ENCODE measurements at regions not wholly inside any gene's neighbourhood (a gene's known extent, or its start where the extent isn't known, plus 50 kb on each side); places are given as distances from the start of the nearest gene placed in this dataset.

- ChIA-PET CTCF (interaction anchor here (0.5 to 4.5 kb wide), 4 partner anchors 18 to 1442 kb away, joined by 4 to 25 read pairs (median 6); no protein-coding TSS in a partner anchor), POLR2A (no interaction called here)
- H3K27ac ChIP-seq (ENCODE audit: low read depth, low read length), result no peak overlapping the region
- no peaks in the 10 kb centered on the region for H3K9me3 ChIP-seq (ENCODE audit: control insufficient read depth, insufficient read depth, low read length)
- H3K27me3 ChIP-seq (ENCODE audit: control insufficient read depth, insufficient read depth, low read length), result peaks cover 10% of the 10 kb centered on the region
- no peak for DNase-seq (ENCODE audit: low read depth, low spot score)
- no peak overlapping the region for H3K4me3 ChIP-seq (ENCODE audit: low read depth, low read length)
- TF ChIP-seq, protein P1, sequence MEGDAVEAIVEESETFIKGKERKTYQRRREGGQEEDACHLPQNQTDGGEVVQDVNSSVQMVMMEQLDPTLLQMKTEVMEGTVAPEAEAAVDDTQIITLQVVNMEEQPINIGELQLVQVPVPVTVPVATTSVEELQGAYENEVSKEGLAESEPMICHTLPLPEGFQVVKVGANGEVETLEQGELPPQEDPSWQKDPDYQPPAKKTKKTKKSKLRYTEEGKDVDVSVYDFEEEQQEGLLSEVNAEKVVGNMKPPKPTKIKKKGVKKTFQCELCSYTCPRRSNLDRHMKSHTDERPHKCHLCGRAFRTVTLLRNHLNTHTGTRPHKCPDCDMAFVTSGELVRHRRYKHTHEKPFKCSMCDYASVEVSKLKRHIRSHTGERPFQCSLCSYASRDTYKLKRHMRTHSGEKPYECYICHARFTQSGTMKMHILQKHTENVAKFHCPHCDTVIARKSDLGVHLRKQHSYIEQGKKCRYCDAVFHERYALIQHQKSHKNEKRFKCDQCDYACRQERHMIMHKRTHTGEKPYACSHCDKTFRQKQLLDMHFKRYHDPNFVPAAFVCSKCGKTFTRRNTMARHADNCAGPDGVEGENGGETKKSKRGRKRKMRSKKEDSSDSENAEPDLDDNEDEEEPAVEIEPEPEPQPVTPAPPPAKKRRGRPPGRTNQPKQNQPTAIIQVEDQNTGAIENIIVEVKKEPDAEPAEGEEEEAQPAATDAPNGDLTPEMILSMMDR (IDR thresholded peaks at IDR 0.05; ENCODE audit: low read depth, low read length), result no peak
Measured at GRCh38 chr1:204744107-204744779, 58.7 kb upstream of the LRRN2 start.

DNA sequence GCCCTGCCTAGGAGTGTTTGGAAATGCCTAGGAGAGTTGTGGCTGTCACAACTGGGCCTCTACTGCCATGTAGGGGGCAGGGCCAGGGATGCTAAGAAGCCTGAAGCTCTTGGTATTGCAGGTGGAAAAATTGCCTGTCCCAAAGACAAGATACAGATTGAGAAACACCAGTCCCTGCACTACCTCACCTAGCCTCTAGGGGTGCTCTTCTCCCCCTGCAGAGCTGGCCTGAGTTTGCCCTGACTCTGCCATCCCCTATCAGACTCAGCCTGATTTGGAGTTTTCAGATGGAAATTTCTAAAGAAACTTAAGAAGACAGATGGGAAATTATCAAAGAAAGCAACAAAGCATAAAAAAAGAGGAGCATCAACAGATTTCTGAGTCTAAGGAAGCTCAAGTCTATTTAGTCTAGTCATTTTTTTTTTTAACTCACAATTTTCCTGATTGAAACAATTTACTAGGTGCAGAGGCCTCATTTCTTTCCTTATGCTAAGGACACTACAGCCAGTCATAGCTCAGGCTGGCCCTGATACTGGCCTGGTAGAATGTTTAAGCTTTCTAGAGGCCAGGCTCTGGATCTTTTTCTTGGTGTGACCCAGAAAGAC is 61.4 kb upstream of the LRRN2 start:
- DNase-seq (ENCODE audit: low read depth, low spot score), result no peak
- ChIA-PET POLR2A (no interaction called here), CTCF (interaction anchor here (0.6 to 4.5 kb wide), 29 partner anchors 9 to 326 kb away, joined by 3 to 25 read pairs (median 4); no protein-coding TSS in a partner anchor)
- TF ChIP-seq, protein P1 (IDR thresholded peaks at IDR 0.05; ENCODE audit: low read depth, low read length), result peak; percentile 97
- Histone ChIP-seq H3K27ac (ENCODE audit: low read depth, low read length) (no peak overlapping the region), H3K9me3 (ENCODE audit: control insufficient read depth, insufficient read depth, low read length) (no peaks in the 10 kb centered on the region; the same call in 1 of the 2 replicates), H3K27me3 (ENCODE audit: control insufficient read depth, insufficient read depth, low read length) (peaks cover 10% of the 10 kb centered on the region), H3K4me3 (ENCODE audit: low read depth, low read length) (no peak overlapping the region)

DNA sequence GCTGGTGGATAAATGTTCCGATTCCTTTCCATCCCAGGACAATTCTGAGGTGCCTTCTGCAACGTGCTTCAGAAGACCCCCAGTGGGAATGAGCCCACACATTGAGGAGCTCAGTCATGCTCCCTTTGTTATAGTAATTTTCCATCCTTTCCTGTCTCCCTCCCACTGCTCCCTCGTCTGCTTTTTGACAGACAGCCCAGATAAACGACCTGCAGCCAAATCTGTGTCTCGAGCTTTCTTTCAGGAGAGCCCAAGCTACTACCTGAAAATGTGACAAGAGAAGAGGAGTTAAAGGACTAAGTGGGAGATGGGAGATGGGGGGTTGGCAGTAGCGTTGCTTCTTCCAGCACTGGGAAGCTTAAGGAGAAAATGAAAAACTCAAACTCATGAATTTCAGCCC is 65.9 kb upstream of the LRRN2 start:
- CTCF ChIA-PET, result no interaction called here
- TF ChIP-seq, protein P1 (IDR thresholded peaks at IDR 0.05; ENCODE audit: low read depth, low read length), result no peak
- POLR2A ChIA-PET, result no interaction called here
- Histone ChIP-seq H3K4me3 (ENCODE audit: low read depth, low read length) (no peak overlapping the region), H3K27ac (ENCODE audit: low read depth, low read length) (no peak overlapping the region), H3K9me3 (ENCODE audit: control insufficient read depth, insufficient read depth, low read length) (no peaks in the 10 kb centered on the region; the same call in 1 of the 2 replicates), H3K27me3 (ENCODE audit: control insufficient read depth, insufficient read depth, low read length) (peaks cover 2% of the 10 kb centered on the region)
- no peak for DNase-seq (ENCODE audit: low read depth, low spot score)

DNA sequence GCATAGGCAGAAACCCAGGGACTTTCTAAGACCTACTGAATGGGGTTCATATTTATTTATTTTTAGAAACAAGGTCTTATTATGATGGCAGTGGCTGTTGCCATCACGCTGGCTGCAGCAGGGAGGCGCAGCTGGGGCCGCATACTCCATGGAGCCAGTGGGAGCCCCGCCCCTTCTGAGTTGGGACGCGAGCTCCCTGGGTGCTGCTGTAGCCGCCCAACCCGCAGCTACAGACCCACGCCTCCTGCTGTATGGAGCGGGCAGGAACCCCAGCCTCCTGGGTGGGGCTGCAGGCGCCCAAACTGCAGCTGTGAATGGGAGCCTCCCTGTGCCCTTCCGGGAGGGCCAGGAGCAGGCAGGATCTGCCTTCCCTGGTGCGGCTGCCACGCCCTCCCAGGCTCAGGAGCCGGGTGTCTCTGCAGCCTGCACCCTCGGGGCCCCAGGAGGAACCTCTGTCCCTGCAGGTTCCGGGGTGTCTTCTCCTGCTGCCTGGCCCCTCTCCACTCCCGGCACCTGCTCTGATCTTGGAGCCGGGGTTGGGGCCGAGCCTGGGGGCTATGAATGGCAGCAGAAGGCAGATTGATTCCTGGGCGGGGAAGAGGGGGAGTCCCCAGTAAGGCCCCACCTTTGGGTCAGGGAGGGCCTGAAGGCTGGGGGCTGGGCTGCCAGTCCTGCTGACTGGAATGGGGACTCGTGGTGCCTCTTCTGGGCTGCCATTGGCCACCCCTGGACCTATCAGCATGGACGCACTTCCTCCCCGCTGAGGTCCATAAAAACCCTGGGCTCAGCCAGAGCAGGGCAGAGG is 66.5 kb upstream of the LRRN2 start:
- POLR2A ChIA-PET, result no interaction called here
- Histone ChIP-seq H3K4me3 (ENCODE audit: low read depth, low read length) (no peak overlapping the region), H3K27ac (ENCODE audit: low read depth, low read length) (no peak overlapping the region), H3K9me3 (ENCODE audit: control insufficient read depth, insufficient read depth, low read length) (no peaks in the 10 kb centered on the region; the same call in 1 of the 2 replicates), H3K27me3 (ENCODE audit: control insufficient read depth, insufficient read depth, low read length) (peaks cover 2% of the 10 kb centered on the region)
- TF ChIP-seq, protein P1 (IDR thresholded peaks at IDR 0.05; ENCODE audit: low read depth, low read length), result no peak
- no peak for DNase-seq (ENCODE audit: low read depth, low spot score)
- CTCF ChIA-PET, result interaction anchor here (1.3 kb wide), 1 partner anchor 11 kb away, joined by 4 read pairs; no protein-coding TSS in a partner anchor
